ENCODE measurements at regions not wholly inside any gene's neighbourhood (a gene's known extent, or its start where the extent isn't known, plus 50 kb on each side); places are given as distances from the start of the nearest gene placed in this dataset.

GRCh38 chr6:15985379-15985959, 143.4 kb upstream of the MYLIP start:
- TF ChIP-seq MAX (IDR thresholded peaks at IDR 0.05; ENCODE audit: low read depth): no peak
- TF ChIP-seq CTCF (IDR thresholded peaks at IDR 0.05): no peak
- TF ChIP-seq MXI1 (IDR thresholded peaks at IDR 0.05; ENCODE audit: low read depth, low read length): no peak
- TF ChIP-seq RCOR1 (IDR thresholded peaks at IDR 0.05; ENCODE audit: low read length): no peak
- TF ChIP-seq POLR2AphosphoS5 (IDR thresholded peaks at IDR 0.05; ENCODE audit: low read depth, low read length): no peak
- no peak for TF ChIP-seq EZH2phosphoT487 (IDR thresholded peaks at IDR 0.05; ENCODE audit: borderline replicate concordance, low read depth)
- TF ChIP-seq RFX5 (IDR thresholded peaks at IDR 0.05; ENCODE audit: low read length): no peak
- TF ChIP-seq ZBTB33 (IDR thresholded peaks at IDR 0.05; ENCODE audit: borderline replicate concordance, low read depth): no peak
- TF ChIP-seq JUND (IDR thresholded peaks at IDR 0.05): no peak
- no peak for TF ChIP-seq FOXM1 (IDR thresholded peaks at IDR 0.05; ENCODE audit: low read depth)
- TF ChIP-seq USF2 (IDR thresholded peaks at IDR 0.05; ENCODE audit: borderline replicate concordance, low read depth, low read length): no peak
- TF ChIP-seq YY1 (IDR thresholded peaks at IDR 0.05; ENCODE audit: low read depth): no peak
- TF ChIP-seq TEAD4 (IDR thresholded peaks at IDR 0.05; ENCODE audit: borderline replicate concordance, insufficient read depth): no peak
- no peak for TF ChIP-seq TCF12 (IDR thresholded peaks at IDR 0.05)
